HFF-Myc (cell line): ENCODE measurements at regions not wholly inside any gene's neighbourhood (a gene's known extent, or its start where the extent isn't known, plus 50 kb on each side); places are given as distances from the start of the nearest gene placed in this dataset.
"Not testable (repeated sequence)": the region's sequence is repeated elsewhere in the genome, so short reads cannot be mapped to it uniquely, and the experiment has no call there.

ENCODE experiments used
- DNase-seq: peaks from one replicate; pipeline ENCODE4 v3.0.0-alpha.2; 2011; ENCODE audit warnings: low read depth; ENCODE audit errors: extremely low read depth
- H3K4me3 ChIP-seq: replicated peaks from 2 replicates; pipeline ENCODE4 v1.5.1; 2011; ENCODE audit warnings: low read depth, mild to moderate bottlenecking, control low read depth, low read length
- CTCF ChIP-seq: IDR thresholded peaks from 2 replicates; pipeline ENCODE4 v1.5.1; 2012; ENCODE audit warnings: mild to moderate bottlenecking, low read depth, low read length, control low read depth; ENCODE audit errors: missing control alignments

DNA sequence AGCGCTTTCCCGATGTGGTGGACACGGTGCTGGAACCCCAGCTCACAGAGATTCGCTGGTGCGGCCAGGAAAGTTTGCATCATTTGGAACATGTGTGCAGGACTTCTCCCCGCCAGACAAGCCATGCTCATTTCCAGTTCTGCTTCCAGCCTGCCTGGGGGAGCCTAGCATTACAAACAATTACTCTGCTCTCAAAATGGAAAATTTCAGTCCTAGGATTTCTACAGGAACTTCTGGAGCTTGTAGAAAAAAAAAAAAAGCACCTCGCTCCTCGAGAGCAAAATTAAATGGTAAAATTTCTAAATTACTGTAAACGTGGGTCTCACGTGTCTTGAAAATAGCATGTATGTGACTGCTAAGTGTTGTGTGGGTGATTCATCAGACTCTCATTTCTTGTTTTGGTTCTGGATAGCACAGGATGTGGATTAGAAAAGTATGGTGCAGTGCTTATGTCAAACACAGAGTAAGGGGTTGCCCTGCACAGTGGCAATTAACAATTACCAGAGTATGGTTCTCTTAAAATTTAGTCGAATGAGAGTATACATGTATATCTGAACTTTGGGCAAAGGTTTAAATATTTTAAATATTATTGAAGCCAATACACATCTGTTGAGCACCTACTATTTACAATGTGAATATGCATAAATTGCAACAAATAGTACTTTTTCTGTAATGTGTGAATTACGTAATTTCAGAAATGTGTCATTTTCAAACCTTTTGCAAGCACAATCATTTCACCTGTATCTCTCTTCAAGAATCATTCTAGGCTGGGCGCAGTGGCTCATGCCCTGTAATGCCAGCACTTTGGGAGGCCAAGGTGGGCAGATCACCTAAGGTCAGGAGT, 61.8 kb upstream of the PTGFRN start:
- DNase-seq, result peak; percentile 83
- TF ChIP-seq CTCF, result no peak
- H3K4me3 ChIP-seq, result no peak overlapping the region; the same call in 1 of the 2 replicates

GRCh38 chr1:116850436-116850835, 59.3 kb upstream of the PTGFRN start:
- DNase-seq, result no peak
- no peak overlapping the region for H3K4me3 ChIP-seq
- no peak for TF ChIP-seq CTCF

- DNase-seq, H3K4me3 ChIP-seq: not testable (repeated sequence)
Measured at GRCh38 chr1:116851189-116851588, 58.5 kb upstream of the PTGFRN start.

DNA sequence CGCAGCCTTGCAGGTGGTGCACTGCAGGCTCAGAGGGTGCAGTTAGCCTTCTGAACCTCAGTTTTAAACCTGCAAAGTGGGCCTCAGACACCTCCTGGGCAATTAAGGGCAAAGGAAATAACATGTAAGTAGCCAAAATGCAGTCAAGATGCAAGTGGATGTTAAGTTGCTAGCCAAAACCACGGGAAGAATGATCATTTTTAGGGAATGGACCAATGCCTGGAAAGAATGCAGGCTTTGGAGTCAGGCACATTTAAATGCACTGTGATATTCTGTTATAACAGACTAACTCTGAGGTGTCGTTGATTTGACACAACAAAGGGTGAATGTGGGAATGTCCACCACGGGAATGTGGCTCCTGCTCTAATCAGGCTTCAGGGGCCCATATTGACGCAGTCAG, 57.9 kb upstream of the PTGFRN start:
- DNase-seq, result no peak
- H3K4me3 ChIP-seq, result no peak overlapping the region
- TF ChIP-seq CTCF, result no peak

- DNase-seq, result no peak
- no peak overlapping the region for H3K4me3 ChIP-seq
- TF ChIP-seq CTCF, result no peak
Measured at GRCh38 chr1:116852367-116852766, 57.3 kb upstream of the PTGFRN start.

- no peak for TF ChIP-seq CTCF
- H3K4me3 ChIP-seq, result no peak overlapping the region
- DNase-seq, result no peak
Measured at GRCh38 chr1:116852910-116853309, 56.8 kb upstream of the PTGFRN start.

DNA sequence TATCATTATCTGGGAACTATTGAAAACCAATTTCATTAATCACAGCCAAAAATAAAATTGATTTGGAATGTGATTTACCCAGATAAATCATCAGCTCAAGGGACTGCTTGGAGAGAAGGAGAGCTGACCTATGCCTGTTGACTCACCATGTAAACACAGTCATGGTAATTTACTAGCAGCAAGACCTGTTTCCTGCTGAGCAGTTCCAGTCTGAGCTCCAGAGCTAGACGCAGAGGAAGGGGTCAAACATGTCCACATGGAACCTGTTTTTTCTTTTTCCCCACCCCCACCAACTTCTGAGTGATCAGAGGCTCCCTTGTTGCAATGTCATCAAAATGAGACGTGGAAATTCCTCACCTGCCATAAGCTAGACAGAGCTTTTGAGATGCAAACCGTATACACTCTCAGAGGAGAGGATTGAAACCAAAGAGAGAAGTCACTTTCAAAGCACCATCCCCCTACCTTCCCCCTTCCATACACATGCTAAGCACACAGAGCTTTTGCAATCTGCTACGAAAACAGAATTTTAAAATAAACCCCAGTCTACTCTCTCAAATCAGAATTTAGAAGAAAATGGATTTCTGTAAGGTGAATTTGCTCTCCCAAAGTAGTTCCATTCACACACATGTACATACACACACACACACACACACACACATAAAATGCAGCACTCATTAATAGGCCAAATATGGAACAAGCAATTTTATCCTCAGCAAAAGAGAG, 55.9 kb upstream of the PTGFRN start:
- DNase-seq, result peak; percentile 84
- no peak overlapping the region for H3K4me3 ChIP-seq
- TF ChIP-seq CTCF, result no peak
